Activated T-helper 1 cell treated with anti-CD3 and anti-CD28 coated beads, Interleukin-12 subunit alpha, Interleukin-12 subunit beta, Interleukin-2, Interleukin-4 antibody, amounts not matched to agents 30 ng/mL and 10 ng/mL and 1 ng/mL, durations not matched to agents 14 hours and 24 hours and 36 hours (primary cell): ENCODE measurements at regions not wholly inside any gene's neighbourhood (a gene's known extent, or its start where the extent isn't known, plus 50 kb on each side); places are given as distances from the start of the nearest gene placed in this dataset.
"Not testable (repeated sequence)": the region's sequence is repeated elsewhere in the genome, so short reads cannot be mapped to it uniquely, and the experiment has no call there.

ENCODE experiments used
- DNase-seq: peaks from one replicate; pipeline ENCODE4 v3.0.0; 2021; ENCODE audit warnings: low spot score
- H3K27ac Mint-ChIP-seq: one replicate; pipeline ENCODE4 v1.8.0; 2021; ENCODE audit warnings: mild to moderate bottlenecking, mixed read lengths
- H3K27me3 Mint-ChIP-seq: one replicate; pipeline ENCODE4 v1.8.0; 2022; ENCODE audit warnings: mild to moderate bottlenecking, moderate library complexity, mixed read lengths; ENCODE audit not compliant: insufficient read depth
- H3K36me3 Mint-ChIP-seq: one replicate; pipeline ENCODE4 v1.8.0; 2021; ENCODE audit warnings: low read depth, mixed read lengths
- H3K4me1 Mint-ChIP-seq: one replicate; pipeline ENCODE4 v1.8.0; 2021; ENCODE audit warnings: low read depth, mixed read lengths
- H3K4me3 Mint-ChIP-seq: one replicate; pipeline ENCODE4 v1.8.0; 2021; ENCODE audit warnings: mild to moderate bottlenecking, moderate library complexity, mixed read lengths
- H3K9me3 Mint-ChIP-seq: one replicate; pipeline ENCODE4 v1.8.0; 2021; ENCODE audit warnings: mixed read lengths
- intact Hi-C: fragments of 100-400 bp; cut with micrococcal nuclease; formaldehyde crosslinking; loops from one replicate; pipeline ENCODE4 v1.15.1; 2024

DNA sequence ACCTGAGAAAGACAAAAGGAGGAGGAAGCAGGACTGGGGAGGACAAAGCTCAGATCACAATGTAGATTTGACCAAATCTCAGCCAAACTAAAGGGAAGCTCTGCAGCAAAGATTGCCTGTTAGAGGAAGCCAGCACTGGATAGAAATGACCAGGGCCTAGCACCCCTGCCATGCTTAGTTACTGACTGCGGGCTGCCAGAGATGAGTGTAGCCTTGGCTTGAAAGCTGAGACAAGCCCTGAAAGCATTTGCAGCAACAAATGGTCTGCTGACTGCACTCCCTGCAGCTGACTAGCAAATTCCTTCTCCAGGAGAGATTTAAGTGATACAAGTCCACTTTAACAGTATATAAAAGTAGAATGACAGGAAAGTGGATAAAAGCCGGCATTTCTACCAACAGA, 140.9 kb upstream of the CRIM1 start:
- peaks cover 7% of the 10 kb centered on the region for H3K9me3 Mint-ChIP-seq
- H3K4me3 Mint-ChIP-seq, result no peak overlapping the region
- no peak for DNase-seq
- peaks cover 2% of the 10 kb centered on the region for H3K27me3 Mint-ChIP-seq
- H3K4me1 Mint-ChIP-seq, result no peaks in the 10 kb centered on the region
- no peak overlapping the region for H3K27ac Mint-ChIP-seq
- intact Hi-C loops, result no loop called here
- H3K36me3 Mint-ChIP-seq, result peaks cover 1% of the 10 kb centered on the region

DNA sequence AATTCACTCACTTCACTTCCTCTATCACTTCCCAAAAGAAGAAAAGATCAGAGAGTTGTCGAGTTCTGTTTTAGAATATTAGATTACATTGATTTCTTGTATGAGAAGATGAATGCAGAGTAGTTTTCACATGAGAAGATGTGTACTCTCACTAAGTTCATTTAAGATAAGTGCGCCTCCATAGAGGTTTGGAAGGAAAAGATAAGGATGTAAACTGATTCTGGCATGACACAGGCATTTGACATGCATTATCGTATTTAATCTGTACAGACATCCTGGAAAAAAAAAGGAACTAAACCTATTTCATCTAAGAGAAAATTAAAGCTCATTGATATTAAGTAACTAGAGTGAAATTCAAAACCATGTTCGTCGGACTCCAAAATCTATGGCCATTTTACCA, 152.2 kb upstream of the CRIM1 start:
- no peaks in the 10 kb centered on the region for H3K36me3 Mint-ChIP-seq
- no peak overlapping the region for H3K27ac Mint-ChIP-seq
- no peak for DNase-seq
- peaks cover 17% of the 10 kb centered on the region for H3K9me3 Mint-ChIP-seq
- H3K4me3 Mint-ChIP-seq, result no peak overlapping the region
- H3K4me1 Mint-ChIP-seq, result no peaks in the 10 kb centered on the region
- intact Hi-C loops, result no loop called here
- H3K27me3 Mint-ChIP-seq, result peaks cover 13% of the 10 kb centered on the region

DNA sequence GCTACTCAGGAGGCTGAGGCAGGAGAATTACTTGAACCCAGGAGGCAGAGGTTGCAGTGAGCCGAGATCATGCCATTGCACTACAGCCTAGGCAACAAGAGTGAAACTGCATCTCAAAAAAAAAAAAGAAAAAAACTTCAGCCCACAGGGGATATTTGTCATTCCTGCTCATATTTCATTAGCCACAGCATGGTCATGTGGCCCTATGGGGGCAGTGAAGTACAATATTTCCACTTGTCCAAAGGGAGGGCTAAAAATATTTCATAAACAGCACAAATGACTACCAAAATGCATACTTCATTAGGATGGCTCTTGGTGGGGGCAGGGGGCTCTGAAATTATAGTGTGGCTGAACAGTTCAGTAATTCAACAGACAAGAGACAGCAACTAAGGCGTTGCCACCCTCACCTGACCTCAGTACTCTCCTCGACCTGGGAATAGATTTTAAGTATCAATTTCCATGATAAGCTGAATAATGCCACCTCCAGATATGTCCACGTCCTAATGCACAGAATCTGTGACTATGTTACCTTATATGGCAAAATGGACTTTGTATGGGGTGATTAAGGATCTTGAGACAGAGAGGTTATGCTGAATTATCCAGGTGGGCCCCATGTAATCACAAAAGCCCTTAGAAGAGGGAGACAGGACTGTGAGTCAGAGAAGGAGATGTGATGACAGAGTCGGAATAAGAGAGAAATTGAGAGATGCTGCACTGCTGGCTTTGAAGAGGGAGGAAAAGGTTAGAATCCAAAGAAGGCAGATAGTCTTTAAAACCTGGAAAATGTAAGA, 158.2 kb upstream of the CRIM1 start:
- H3K4me3 Mint-ChIP-seq, result no peak overlapping the region
- H3K4me1 Mint-ChIP-seq, result no peaks in the 10 kb centered on the region
- no peak overlapping the region for H3K27ac Mint-ChIP-seq
- no peak for DNase-seq
- H3K27me3 Mint-ChIP-seq, result peaks cover 18% of the 10 kb centered on the region
- H3K36me3 Mint-ChIP-seq, result no peaks in the 10 kb centered on the region
- intact Hi-C loops, result no loop called here
- peaks cover 17% of the 10 kb centered on the region for H3K9me3 Mint-ChIP-seq

DNA sequence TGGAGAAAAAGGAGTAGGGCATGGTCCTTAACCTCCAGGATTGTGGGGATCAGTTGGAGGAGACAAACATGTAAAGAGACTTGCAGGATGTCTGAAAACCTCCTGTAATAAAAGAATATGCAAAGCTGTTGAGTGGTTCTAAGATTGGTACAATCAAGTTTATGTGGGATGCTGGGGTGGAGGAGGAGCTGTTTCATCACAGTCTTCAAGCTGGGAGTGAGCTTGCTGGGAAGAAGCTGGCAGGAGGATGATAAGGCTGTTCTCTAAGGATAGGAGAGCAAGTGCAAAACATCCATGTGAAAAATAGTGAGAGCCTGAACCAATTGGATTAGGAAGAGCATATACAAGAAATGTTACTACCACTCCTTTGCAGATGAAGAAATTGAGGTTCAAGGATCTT, 161.9 kb upstream of the CRIM1 start:
- Mint-ChIP-seq H3K9me3 (no peaks in the 10 kb centered on the region), H3K4me3 (no peak overlapping the region), H3K36me3 (no peaks in the 10 kb centered on the region), H3K27ac (no peak overlapping the region), H3K4me1 (no peaks in the 10 kb centered on the region), H3K27me3 (peaks cover 20% of the 10 kb centered on the region)
- intact Hi-C loops, result no loop called here
- DNase-seq, result no peak

DNA sequence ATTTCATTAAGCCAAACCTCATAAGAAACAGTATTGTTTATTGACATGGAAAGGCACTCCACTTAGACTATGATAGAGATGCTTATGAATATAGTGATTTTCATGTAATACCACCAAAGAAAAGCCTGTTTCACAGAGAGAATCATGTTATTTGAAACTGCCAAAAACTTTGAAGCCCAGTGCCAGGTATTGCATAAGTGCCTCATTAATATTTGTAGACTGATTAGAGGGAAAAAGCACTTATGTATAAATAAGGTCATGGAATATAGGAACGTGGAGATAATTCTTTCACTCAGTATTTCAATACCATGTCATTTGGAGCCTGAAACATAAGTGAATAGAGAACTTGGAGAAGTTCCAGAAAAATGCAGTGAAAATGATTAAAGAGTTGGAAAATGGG, 162.6 kb upstream of the CRIM1 start:
- Mint-ChIP-seq H3K27me3 (peaks cover 20% of the 10 kb centered on the region), H3K4me3 (no peak overlapping the region), H3K36me3 (no peaks in the 10 kb centered on the region), H3K9me3 (no peaks in the 10 kb centered on the region), H3K27ac (no peak overlapping the region), H3K4me1 (no peaks in the 10 kb centered on the region)
- DNase-seq, result no peak
- intact Hi-C loops, result no loop called here

DNA sequence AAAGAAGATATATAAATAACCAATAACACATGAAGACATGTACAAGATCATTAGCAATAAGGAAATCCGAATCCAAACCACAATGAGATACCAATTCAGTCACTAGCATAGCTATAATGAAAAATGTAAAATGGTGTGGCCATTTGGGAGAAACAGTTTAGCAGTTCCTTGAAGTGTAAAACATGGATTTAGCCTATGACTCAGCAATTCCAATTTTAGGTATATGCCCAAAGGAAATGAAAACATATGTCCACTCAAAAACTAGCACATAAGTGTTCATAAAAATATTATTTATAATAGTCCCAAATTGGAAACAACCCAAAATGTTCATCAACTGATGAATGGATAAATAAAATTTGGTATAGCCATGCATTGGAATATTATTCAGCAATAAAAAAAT, 165.5 kb upstream of the CRIM1 start:
- H3K27ac Mint-ChIP-seq, result no peak overlapping the region

DNA sequence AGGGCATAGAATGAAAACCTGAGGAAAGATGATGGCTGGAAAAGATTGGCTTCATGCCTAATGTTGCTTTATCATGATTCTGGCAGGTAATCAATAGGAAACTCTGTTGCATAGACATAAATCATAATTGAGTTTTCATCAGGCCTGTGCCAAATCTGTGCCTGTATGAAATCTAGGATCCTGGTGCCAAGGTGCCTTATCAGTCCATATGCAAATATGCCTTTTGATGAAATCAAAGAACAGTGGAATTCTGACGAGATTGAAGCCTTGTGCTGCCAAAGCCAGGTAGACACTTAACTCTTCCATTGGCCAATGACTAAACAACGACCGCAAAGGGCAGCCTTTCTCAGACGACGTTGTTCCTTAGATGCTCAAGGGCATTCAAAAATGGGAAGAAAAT, 170.0 kb upstream of the CRIM1 start:
- Mint-ChIP-seq H3K9me3 (peaks cover 3% of the 10 kb centered on the region), H3K27me3 (peaks cover 7% of the 10 kb centered on the region), H3K36me3 (no peaks in the 10 kb centered on the region), H3K27ac (no peak overlapping the region), H3K4me1 (no peaks in the 10 kb centered on the region), H3K4me3 (no peak overlapping the region)
- intact Hi-C loops, result no loop called here
- DNase-seq, result no peak

More for the DNA sequence above, 165.5 kb upstream of the CRIM1 start:
- intact Hi-C loops, result no loop called here
- DNase-seq, result no peak
- H3K36me3 Mint-ChIP-seq, result no peaks in the 10 kb centered on the region
- peaks cover 16% of the 10 kb centered on the region for H3K27me3 Mint-ChIP-seq
- H3K9me3 Mint-ChIP-seq, result no peaks in the 10 kb centered on the region
- no peaks in the 10 kb centered on the region for H3K4me1 Mint-ChIP-seq
- H3K4me3 Mint-ChIP-seq, result no peak overlapping the region

DNA sequence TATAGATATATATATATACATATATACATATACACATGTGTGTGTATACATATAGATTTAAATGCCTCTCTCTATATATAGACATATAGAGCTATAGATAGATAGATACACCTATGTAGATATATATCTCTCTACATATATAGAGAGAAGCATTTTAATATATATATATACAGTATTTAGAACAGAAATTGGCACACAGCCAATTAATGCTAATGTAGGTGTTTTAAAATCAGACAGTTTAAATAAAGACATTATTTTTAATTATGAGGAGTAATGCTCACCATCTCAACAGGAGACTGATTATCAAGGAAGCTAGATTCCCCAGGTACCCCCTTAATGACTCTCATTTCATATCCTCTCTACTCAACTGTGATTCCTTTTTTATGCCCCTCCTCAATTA, 170.7 kb upstream of the CRIM1 start:
- Mint-ChIP-seq H3K27me3 (peaks cover 5% of the 10 kb centered on the region), H3K36me3 (no peaks in the 10 kb centered on the region), H3K4me3 (no peak overlapping the region), H3K9me3 (peaks cover 3% of the 10 kb centered on the region), H3K27ac (no peak overlapping the region), H3K4me1 (no peaks in the 10 kb centered on the region)
- intact Hi-C loops, result no loop called here
- DNase-seq, result no peak

DNA sequence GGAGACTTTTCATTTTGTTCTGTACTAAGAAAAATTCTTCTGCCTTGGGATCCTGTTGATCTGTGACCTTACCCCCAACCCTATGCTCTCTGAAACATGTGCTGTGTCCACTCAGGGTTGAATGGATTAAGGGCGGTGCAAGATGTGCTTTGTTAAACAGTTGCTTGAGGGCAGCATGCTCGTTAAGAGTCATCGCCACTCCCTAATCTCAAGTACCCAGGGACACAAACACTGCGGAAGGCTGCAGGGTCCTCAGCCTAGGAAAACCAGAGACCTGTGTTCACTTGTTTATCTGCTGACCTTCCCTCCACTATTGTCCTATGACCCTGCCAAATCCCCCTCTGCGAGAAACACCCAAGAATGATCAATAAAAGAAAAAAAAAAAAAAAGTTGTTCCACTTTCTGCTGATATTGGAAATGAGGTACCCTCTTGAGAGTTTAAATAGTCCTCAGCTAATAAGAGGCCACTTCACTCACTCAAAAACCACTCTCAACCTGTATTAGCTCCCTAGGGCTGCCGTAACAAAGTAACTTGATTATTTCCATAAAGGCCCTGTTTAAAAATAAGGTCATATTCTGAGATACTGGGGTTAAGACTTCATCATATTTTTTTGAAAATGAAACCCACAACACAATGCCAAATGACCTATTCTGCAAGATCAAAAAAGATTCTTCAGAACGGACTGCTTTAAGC, 174.6 kb upstream of the CRIM1 start:
- H3K4me1 Mint-ChIP-seq, H3K27ac Mint-ChIP-seq, H3K36me3 Mint-ChIP-seq: not testable (repeated sequence)

DNA sequence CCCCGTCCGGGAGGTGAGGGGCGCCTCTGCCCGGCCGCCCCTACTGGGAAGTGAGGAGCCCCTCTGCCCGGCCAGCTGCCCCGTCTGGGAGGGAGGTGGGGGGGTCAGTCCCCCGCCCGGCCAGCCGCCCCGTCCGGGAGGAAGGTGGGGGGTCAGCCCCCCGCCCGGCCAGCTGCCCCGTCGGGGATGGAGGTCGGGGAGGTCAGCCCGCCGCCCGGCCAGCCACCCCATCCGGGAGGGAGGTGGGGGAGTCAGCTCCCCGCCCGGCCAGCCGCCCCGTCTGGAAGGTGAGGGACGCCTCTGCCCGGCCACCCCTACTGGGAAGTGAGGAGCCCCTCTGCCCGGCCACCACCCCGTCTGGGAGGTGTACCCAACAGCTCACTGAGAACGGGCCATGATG, 175.3 kb upstream of the CRIM1 start:
- H3K4me3 Mint-ChIP-seq, H3K9me3 Mint-ChIP-seq, intact Hi-C loops, DNase-seq, H3K27ac Mint-ChIP-seq, H3K36me3 Mint-ChIP-seq, H3K27me3 Mint-ChIP-seq, H3K4me1 Mint-ChIP-seq: not testable (repeated sequence)

More for the DNA sequence above, 174.6 kb upstream of the CRIM1 start:
- H3K9me3 Mint-ChIP-seq, intact Hi-C loops, DNase-seq, H3K4me3 Mint-ChIP-seq, H3K27me3 Mint-ChIP-seq: not testable (repeated sequence)

DNA sequence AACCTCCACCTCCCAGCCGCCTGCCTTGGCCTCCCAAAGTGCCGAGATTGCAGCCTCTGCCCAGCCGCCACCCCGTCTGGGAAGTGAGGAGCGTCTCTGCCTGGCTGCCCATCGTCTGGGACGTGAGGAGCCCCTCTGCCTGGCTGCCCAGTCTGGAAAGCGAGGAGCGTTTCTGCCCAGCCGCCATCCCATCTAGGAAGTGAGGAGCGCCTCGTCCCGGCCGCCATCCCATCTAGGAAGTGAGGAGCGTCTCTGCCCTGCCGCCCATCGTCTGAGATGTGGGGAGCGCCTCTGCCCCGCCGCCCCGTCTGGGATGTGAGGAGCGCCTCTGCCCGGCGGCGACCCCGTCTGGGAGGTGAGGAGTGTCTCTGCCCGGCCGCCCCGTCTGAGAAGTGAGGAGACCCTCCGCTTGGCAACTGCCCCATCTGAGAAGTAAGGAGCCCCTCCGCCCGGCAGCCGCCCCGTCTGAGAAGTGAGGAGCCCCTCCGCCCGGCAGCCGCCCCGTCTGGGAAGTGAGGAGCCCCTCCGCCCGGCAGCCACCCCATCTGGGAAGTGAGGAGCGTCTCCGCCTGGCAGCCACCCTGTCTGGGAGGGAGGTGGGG, 175.8 kb upstream of the CRIM1 start:
- H3K27ac Mint-ChIP-seq, H3K4me1 Mint-ChIP-seq, H3K4me3 Mint-ChIP-seq, H3K36me3 Mint-ChIP-seq, intact Hi-C loops, DNase-seq, H3K9me3 Mint-ChIP-seq, H3K27me3 Mint-ChIP-seq: not testable (repeated sequence)

DNA sequence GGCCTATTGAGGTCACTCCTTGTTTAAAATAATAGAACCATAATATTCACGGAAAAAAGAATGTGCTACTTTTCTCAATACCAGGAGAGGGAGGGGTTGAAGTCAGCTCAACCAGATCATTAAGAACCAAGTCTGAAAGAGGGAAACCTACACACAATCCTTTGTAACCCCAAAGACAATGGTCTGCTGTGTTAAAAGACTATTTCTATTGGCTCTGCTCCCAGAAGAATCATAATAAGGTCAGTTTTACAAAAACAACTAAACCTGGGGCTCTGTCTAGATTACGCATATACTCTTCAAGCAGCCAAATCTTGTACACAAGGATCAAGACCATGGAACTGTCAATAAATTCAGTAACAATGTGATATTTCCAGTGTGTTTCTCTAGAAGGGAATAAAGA, 177.2 kb upstream of the CRIM1 start:
- no peak overlapping the region for H3K27ac Mint-ChIP-seq
- DNase-seq, result no peak
- intact Hi-C loops, result no loop called here
- H3K4me3 Mint-ChIP-seq, result no peak overlapping the region
- H3K4me1 Mint-ChIP-seq, result no peaks in the 10 kb centered on the region
- H3K9me3 Mint-ChIP-seq, result peaks cover 3% of the 10 kb centered on the region
- peaks cover 11% of the 10 kb centered on the region for H3K27me3 Mint-ChIP-seq
- no peaks in the 10 kb centered on the region for H3K36me3 Mint-ChIP-seq

DNA sequence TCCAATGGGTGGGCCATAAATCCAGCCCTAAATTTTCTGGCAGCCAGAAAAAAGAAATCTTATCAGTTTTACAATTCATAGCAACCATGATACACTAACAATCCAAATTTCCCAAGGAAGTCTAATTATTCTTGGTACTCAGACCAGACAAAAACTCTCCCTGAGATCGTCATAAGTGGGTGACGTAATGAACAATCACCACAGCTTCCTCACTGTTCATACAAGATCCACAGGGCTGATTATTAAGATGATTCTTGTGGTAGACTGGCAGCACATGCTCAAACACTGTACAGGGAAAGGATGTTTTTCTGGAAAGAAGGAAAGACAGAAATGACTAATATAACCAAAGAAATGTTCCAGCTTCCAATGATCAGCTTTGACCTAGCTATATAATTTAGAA, 178.3 kb upstream of the CRIM1 start:
- Mint-ChIP-seq H3K36me3 (no peaks in the 10 kb centered on the region), H3K4me3 (no peak overlapping the region), H3K27me3 (peaks cover 11% of the 10 kb centered on the region), H3K4me1 (no peaks in the 10 kb centered on the region), H3K9me3 (peaks cover 3% of the 10 kb centered on the region), H3K27ac (no peak overlapping the region)
- DNase-seq, result no peak
- intact Hi-C loops, result no loop called here
